GM18951 (cell line): ENCODE measurements at regions not wholly inside any gene's neighbourhood (a gene's known extent, or its start where the extent isn't known, plus 50 kb on each side); places are given as distances from the start of the nearest gene placed in this dataset.

ENCODE experiments used
- POLR2A ChIP-seq: IDR thresholded peaks from 4 replicates; pipeline ENCODE4 v1.6.1; 2011; ENCODE audit warnings: mild to moderate bottlenecking; ENCODE audit not compliant: insufficient read length, insufficient read depth; ENCODE audit errors: extremely low read depth
- in situ Hi-C: fragments of 300-500 bp; cut with MboI; formaldehyde crosslinking; loops from one replicate; pipeline ENCODE4 v1.12.0; 2022; ENCODE audit warnings: low sequenced_read_pairs, mixed read lengths, inconsistent platforms; ENCODE audit not compliant: unreplicated experiment

DNA sequence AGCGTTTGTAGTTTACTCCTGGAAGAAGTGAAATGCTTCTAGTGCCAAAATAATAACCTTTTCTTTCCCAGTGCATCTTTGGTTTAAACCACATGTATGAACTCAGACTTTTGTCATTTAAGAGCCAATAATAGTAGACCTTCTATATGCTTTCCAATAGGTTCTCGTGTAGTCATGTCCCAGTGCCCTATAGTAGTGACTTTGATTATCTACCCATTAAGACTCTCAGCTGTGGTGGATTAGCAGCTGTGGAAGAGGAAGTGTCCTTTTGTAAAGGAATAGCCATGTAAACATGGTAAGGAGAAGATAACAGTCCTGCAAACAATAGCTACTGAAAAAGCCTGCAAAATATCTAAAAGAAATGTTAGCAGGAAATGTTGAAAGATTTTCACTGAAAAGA, 765.3 kb downstream of the MTRR start:
- in situ Hi-C loops, result no loop called here
- no peak for TF ChIP-seq POLR2A

- in situ Hi-C loops, result no loop called here
- TF ChIP-seq POLR2A, result no peak
These were observed 773.0 kb downstream of the MTRR start for GRCh38 chr5:8641786-8642505.

DNA sequence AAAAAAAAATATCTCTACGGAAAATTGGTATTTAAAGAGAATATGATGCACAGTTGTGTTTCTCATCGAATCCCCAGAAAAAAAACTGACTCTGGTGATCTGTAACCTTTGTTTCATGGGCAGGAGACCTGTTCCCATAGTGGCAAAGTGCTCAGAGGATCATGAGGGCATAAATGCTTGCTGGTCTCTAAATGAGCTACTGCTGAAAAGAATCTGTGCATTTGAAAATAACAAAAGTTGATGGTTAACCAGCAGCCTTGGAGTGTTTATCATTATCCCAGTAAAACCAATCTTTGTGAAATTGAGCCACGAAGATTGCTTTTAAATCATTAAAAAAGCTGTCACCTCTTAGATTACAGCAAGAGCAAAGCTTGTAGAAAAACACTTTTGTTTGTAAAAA, 775.4 kb downstream of the MTRR start:
- TF ChIP-seq POLR2A, result no peak
- in situ Hi-C loops, result no loop called here

- no peak for TF ChIP-seq POLR2A
- in situ Hi-C loops, result no loop called here
These were observed 778.2 kb downstream of the MTRR start for GRCh38 chr5:8647111-8647510.

GRCh38 chr5:8650186-8650585, 781.2 kb downstream of the MTRR start:
- in situ Hi-C loops, result no loop called here
- TF ChIP-seq POLR2A, result no peak

GRCh38 chr5:8660133-8660893, 791.4 kb downstream of the MTRR start:
- TF ChIP-seq POLR2A, result no peak

GRCh38 chr5:8663374-8663773, 794.4 kb downstream of the MTRR start:
- no peak for TF ChIP-seq POLR2A
- in situ Hi-C loops, result no loop called here

More at GRCh38 chr5:8660133-8660893, 791.4 kb downstream of the MTRR start:
- in situ Hi-C loops, result no loop called here

- TF ChIP-seq POLR2A, result no peak
- in situ Hi-C loops, result no loop called here
These were observed 806.2 kb downstream of the MTRR start for GRCh38 chr5:8675182-8675581.

- no peak for TF ChIP-seq POLR2A
- in situ Hi-C loops, result no loop called here
These were observed 807.7 kb downstream of the MTRR start for GRCh38 chr5:8676695-8677094.

- in situ Hi-C loops, result no loop called here
- no peak for TF ChIP-seq POLR2A
These were observed 813.4 kb downstream of the MTRR start for GRCh38 chr5:8682381-8682780.

- in situ Hi-C loops, result no loop called here
- TF ChIP-seq POLR2A, result no peak
These were observed 814.5 kb downstream of the MTRR start for GRCh38 chr5:8683496-8683895.

- in situ Hi-C loops, result no loop called here
- TF ChIP-seq POLR2A, result no peak
These were observed 816.8 kb downstream of the MTRR start for GRCh38 chr5:8685704-8686103.

- in situ Hi-C loops, result no loop called here
- TF ChIP-seq POLR2A, result no peak
These were observed 817.8 kb downstream of the MTRR start for GRCh38 chr5:8686707-8687106.

GRCh38 chr5:8689773-8690172, 820.8 kb downstream of the MTRR start:
- no peak for TF ChIP-seq POLR2A
- in situ Hi-C loops, result no loop called here
